Esophagus (tissue), 2 donors: ENCODE measurements at regions not wholly inside any gene's neighbourhood (a gene's known extent, or its start where the extent isn't known, plus 50 kb on each side); places are given as distances from the start of the nearest gene placed in this dataset.

Experiments
- H3K27ac ChIP-seq, 2 donors: one replicate each; pipeline ENCODE4 v1.5.1; 2013; ENCODE audit warnings: low read depth in 2 of 2, mild to moderate bottlenecking in 2 of 2, inconsistent platforms in 1 of 2, low read length in 1 of 2, moderate library complexity in 1 of 2
- H3K27me3 ChIP-seq, 2 donors: one replicate each; pipeline ENCODE4 v1.6.1; 2013; ENCODE audit warnings: low read length in 2 of 2, control low read depth in 1 of 2, mild to moderate bottlenecking in 1 of 2; ENCODE audit not compliant: insufficient read depth in 2 of 2, control insufficient read depth in 1 of 2
- H3K36me3 ChIP-seq, 2 donors: one replicate each; pipeline ENCODE4 v1.6.1; 2013; ENCODE audit warnings: low read length in 1 of 2; ENCODE audit not compliant: control insufficient read depth in 2 of 2, insufficient read depth in 2 of 2
- H3K4me1 ChIP-seq, 2 donors: one replicate each; pipeline ENCODE4 v1.6.1; 2013; ENCODE audit warnings: low read length in 1 of 2; ENCODE audit not compliant: control insufficient read depth in 2 of 2, insufficient read depth in 2 of 2
- H3K4me3 ChIP-seq, 2 donors: one replicate each; pipeline ENCODE4 v1.5.1; 2013; ENCODE audit warnings: low read length in 2 of 2, mild to moderate bottlenecking in 2 of 2, low read depth in 1 of 2, moderate library complexity in 1 of 2
- H3K9me3 ChIP-seq, 2 donors: one replicate each; pipeline ENCODE4 v1.6.1; 2013; ENCODE audit warnings: mild to moderate bottlenecking in 2 of 2, low read depth in 1 of 2, low read length in 1 of 2, moderate library complexity in 1 of 2; ENCODE audit not compliant: control insufficient read depth in 2 of 2, insufficient read depth in 1 of 2
- WGBS, 2 donors: extraction: QIAGEN DNeasy Blood & Tissue Kit; methylation state at CpG; one replicate each; pipeline ENCODE4 v1.1.7; 2013; 5-methylcytosine and 5-hydroxymethylcytosine counted together
- donor health status: healthy with polysubstance abuse.
- donor health status: Bipolar disorder and iron deficiency.

DNA sequence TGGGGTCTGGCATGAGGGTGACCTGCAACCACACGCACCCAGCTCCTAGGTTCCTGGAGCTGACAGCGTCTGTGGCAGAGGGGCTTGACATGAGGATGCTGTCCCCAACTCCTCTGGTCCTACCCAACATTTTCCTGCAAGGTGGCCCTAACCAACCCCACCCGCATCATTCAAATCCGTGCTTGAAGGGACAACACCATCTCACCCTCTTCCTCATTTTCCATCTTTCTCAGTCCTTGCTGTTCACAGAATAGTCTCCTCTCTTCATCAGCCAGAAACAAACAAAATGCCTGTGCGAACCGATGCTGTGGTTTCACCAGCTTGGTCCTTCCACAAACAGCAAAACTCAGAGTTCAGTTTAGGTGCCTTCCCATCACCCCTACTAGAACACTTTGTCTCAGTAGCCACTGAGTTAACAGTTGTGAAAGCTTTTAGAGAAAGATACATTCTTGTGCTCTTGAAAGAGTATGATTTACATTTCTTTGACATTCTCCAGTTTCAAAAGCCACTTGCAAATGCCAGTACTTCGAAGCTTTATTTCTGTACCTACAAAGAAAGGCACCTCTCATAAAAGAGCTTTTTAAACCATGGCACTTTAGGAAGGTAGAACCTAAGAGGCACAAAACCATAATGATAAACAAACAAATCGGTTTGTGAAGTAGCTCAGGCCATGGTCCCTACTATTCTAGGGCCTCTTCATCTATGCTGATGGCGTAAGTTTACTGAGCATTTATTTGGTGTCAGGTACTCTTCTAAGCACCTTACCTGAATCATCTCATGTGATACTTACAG, 360.1 kb downstream of the SHQ1 start:
- no peak overlapping the region for H3K27ac ChIP-seq
- WGBS, 2 donors: 87 to 90% methylated on average over 9 of the region's 9 CpGs

DNA sequence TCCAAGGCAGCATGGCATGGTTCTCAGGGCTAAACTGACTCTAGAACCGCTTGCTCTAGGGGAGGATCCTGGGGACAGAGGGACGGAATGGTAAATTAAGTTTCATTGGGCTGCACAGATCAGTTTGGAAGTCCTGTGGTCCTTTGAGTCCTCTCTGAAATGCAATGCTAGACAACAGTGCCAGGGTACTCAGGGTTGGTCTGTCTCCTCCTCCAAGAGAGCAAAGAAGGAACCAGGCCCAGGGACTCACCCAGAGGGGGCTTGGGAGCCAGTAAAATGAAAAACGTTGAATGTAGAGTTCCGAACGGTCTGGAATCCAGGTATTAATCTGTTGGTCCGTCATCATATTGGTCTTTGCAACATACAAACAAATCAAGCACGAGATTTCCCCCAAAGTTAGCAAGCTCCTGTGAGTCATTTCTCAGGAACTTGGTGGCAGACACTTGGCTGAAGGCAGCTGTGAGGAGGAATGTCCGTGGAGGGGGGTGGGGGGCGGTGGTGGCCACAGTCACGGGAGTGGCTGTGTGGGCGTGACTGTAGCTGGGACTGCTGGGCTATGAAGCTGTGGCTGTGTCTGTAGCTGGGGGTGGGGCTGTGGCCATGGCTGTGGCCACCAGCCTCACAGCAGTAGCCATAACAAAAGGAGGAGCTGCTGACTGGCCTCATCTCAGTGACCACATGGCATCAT, 361.0 kb downstream of the SHQ1 start:
- Histone ChIP-seq H3K27me3 (no peaks in the 10 kb centered on the region), H3K4me3 (no peak overlapping the region), H3K36me3 (no peaks in the 10 kb centered on the region), H3K4me1 (peaks cover 0 to 13% of the 10 kb centered on the region in 2 donors), H3K9me3 (no peaks in the 10 kb centered on the region), H3K27ac (no peak overlapping the region)
- WGBS, 2 donors: 35 to 37% methylated on average over 11 of the region's 11 CpGs

More for the DNA sequence above, 360.1 kb downstream of the SHQ1 start:
- Histone ChIP-seq H3K27me3 (no peaks in the 10 kb centered on the region), H3K9me3 (no peaks in the 10 kb centered on the region), H3K4me3 (no peak overlapping the region), H3K4me1 (peaks cover 0 to 18% of the 10 kb centered on the region in 2 donors), H3K36me3 (no peaks in the 10 kb centered on the region)

DNA sequence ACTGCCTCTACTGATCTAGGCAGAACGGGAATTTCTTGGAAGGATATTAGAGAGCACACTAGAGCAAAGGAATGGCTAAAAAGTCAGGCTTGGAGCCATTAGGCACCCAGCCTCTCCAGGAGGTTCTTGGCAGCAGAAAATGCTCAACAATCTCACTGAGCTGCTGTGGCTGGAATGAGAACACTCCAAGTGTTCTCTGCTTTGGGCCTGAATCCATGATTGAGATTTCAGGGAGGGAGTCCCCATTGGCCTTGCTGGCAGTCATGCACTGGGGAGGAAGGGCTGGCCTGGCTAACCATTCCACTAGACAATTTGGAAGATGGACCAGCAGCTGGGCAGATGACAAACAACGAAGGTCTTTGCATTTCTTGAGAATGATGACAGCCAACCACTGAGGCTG, 362.6 kb downstream of the SHQ1 start:
- Histone ChIP-seq H3K4me3 (no peak overlapping the region), H3K9me3 (no peaks in the 10 kb centered on the region), H3K27me3 (no peaks in the 10 kb centered on the region), H3K36me3 (no peaks in the 10 kb centered on the region), H3K4me1 (peaks cover 0 to 6% of the 10 kb centered on the region in 2 donors), H3K27ac (no peak overlapping the region)
- WGBS, 2 donors: 54 to 57% methylated on average over 2 of the region's 2 CpGs

- Histone ChIP-seq H3K4me3 (no peak overlapping the region), H3K9me3 (no peaks in the 10 kb centered on the region), H3K27ac (no peak overlapping the region), H3K36me3 (no peaks in the 10 kb centered on the region), H3K4me1 (peaks cover 0 to 6% of the 10 kb centered on the region in 2 donors), H3K27me3 (no peaks in the 10 kb centered on the region)
- WGBS, 2 donors: 91% methylated on average over 3 of the region's 3 CpGs
These were observed 364.6 kb downstream of the SHQ1 start for GRCh38 chr3:72483554-72484104.

GRCh38 chr3:72482589-72483321, 365.5 kb downstream of the SHQ1 start:
- H3K4me1 ChIP-seq: peaks cover 0 to 4% of the 10 kb centered on the region in 2 donors
- WGBS, 2 donors: 9 to 10% methylated on average over 12 of the region's 12 CpGs
- H3K9me3 ChIP-seq: no peaks in the 10 kb centered on the region
- H3K36me3 ChIP-seq: no peaks in the 10 kb centered on the region
- peak overlapping the region in 1 of 2 donors; percentile 31 for H3K27ac ChIP-seq
- H3K4me3 ChIP-seq: peak overlapping the region; percentile 29 to 37
- H3K27me3 ChIP-seq: no peaks in the 10 kb centered on the region

- no peak overlapping the region for H3K27ac ChIP-seq
- no peaks in the 10 kb centered on the region for H3K36me3 ChIP-seq
- no peaks in the 10 kb centered on the region for H3K4me1 ChIP-seq
- 84 to 92% methylated on average over 4 of the region's 4 CpGs for WGBS, 2 donors
- H3K9me3 ChIP-seq: no peaks in the 10 kb centered on the region
- no peaks in the 10 kb centered on the region for H3K27me3 ChIP-seq
- no peak overlapping the region for H3K4me3 ChIP-seq
These were observed 366.7 kb downstream of the SHQ1 start for GRCh38 chr3:72481542-72481941.

GRCh38 chr3:72480366-72480765, 367.9 kb downstream of the SHQ1 start:
- Histone ChIP-seq H3K36me3 (no peaks in the 10 kb centered on the region), H3K4me3 (no peak overlapping the region), H3K4me1 (no peaks in the 10 kb centered on the region), H3K9me3 (no peaks in the 10 kb centered on the region), H3K27me3 (no peaks in the 10 kb centered on the region), H3K27ac (no peak overlapping the region)

DNA sequence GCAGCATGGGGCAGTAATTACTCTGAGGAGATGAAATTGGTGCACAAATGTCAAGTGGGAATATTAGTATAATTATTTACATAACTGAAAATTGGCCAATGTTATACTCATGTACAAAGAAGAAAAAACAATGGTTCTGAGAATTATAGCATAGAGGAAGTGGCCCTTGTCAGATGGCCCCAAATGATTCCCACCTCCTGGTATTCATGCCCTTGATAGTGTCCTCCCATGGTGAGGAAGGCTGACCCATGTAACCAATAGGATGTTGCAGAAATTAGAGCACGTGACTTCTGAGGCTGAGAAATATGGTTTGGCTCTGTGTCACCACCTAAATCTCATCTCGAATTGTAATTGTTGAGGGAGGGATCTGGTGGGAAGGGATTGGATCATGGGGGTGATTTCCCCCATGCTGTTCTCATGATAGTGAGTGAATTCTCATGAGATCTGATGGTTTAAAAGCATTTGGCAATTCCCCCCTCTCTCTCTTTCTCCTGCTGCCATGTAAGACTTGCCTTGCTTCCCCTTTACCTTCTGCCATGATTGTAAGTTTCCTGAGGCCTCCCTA, 368.5 kb downstream of the SHQ1 start:
- H3K9me3 ChIP-seq: no peaks in the 10 kb centered on the region
- H3K36me3 ChIP-seq: no peaks in the 10 kb centered on the region
- 90 to 93% methylated on average over 2 of the region's 2 CpGs for WGBS, 2 donors
- H3K4me3 ChIP-seq: no peak overlapping the region
- no peak overlapping the region for H3K27ac ChIP-seq
- H3K4me1 ChIP-seq: no peaks in the 10 kb centered on the region
- H3K27me3 ChIP-seq: no peaks in the 10 kb centered on the region

GRCh38 chr3:72476139-72476483, 372.1 kb downstream of the SHQ1 start:
- Histone ChIP-seq H3K9me3 (peaks cover 0 to 1% of the 10 kb centered on the region in 2 donors), H3K4me1 (no peaks in the 10 kb centered on the region), H3K4me3 (no peak overlapping the region), H3K27ac (no peak overlapping the region), H3K36me3 (no peaks in the 10 kb centered on the region), H3K27me3 (no peaks in the 10 kb centered on the region)
